ENCODE measurements at regions not wholly inside any gene's neighbourhood (a gene's known extent, or its start where the extent isn't known, plus 50 kb on each side); places are given as distances from the start of the nearest gene placed in this dataset.
"Not testable (repeated sequence)": the region's sequence is repeated elsewhere in the genome, so short reads cannot be mapped to it uniquely, and the experiment has no call there.

DNA sequence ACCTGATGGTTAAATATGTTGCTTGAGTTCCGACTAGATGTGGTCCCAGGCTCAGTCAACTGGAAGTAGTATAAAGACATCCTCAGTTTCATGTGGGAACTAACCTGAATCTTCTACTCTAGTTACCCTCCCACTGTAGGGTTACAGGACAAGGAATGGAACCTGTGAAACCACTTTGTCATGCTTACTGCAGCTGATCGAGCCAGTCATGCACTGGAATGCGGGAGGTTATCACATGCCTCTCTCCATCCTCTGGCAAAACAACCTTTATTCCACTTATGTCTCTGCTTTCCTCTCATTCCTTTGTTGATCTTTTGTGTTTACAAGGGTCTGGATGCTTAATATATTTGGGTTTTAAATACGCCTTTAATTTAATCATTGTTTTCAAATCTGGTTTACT is 111.9 kb upstream of the DDHD1 start:
- DNase-seq (ENCODE audit: low spot score in 2 of 2): no peak
- FAIRE-seq: no peak

DNA sequence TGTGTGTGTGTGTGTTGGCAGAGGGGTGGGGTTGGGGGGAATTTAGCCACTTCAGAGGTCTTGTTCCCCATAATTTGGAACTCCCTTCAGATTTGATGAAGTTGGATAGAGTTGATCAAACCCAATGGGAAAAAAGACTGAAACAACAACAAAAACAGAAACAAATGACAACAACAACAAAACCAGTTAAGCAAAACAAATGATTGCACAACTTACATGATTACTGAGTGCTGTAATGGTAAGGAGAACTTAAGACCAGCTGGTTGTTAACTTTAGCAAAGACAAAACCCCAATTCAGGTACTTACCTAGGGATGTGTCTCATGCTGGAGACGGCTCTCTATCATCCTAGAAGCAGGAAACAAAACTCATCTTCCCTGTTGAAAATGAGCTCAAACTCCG is 107.8 kb upstream of the DDHD1 start:
- FAIRE-seq: no peak
- no peak for DNase-seq (ENCODE audit: low spot score in 2 of 2)

DNA sequence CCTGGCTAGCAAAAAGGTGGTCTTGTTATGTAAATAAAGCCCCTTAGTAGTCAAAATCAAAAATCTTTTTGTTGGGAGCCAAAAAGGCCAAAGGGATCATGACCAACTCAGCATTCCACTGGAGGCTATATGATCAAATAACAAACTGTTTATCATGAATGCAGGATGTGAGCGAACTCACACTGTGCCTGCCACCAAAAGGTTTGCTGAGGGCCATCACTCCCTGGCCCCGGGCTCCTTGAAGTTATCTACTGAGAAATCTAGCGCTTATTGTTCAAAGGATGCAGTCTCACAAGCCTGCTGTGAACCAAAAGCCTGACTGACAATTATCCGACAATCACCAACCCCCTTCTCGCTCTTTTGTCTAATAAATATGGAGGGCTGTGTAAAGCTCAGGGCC is 107.2 kb upstream of the DDHD1 start:
- no peak for DNase-seq (ENCODE audit: low spot score in 2 of 2)
- no peak for FAIRE-seq

DNA sequence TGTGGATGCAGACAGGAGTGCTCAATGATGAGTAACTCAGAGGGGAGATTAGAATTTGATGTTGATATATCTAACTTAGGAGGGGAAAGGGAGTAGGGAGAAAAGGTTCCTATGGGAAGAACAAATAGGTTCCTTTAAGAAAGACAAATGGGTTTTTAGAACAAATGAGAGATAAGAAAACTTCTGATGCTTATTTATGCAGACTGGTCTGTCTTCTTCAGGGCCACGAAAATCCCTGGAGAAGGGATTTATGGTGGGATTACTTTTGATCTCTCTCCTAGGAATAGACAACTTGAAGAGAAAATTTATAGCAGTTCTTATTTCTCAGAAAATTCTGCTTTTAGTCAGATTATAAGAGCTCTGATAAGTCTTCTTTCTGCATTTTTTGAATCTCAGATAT is 99.0 kb upstream of the DDHD1 start:
- FAIRE-seq (no peak), DNase-seq (ENCODE audit: low spot score in 2 of 2) (no peak)

DNA sequence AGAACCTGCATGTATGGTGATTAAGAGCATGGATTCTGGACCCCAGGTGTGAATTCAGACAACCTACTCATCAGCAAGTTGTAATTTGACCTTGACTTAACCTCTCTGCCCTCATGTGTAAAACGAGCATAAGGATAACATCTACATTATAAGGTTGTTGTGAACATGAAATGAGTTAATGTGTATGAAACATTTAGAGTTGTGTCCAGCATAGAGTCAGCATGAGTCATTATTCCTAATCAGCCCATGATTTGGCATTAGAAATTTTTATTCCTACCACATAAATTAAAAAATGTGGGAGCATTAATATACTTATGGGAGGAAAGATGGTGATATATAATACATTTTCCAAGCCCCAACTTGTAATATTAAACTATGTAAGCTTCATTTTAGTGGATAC is 95.9 kb upstream of the DDHD1 start:
- no peak for DNase-seq (ENCODE audit: low spot score in 2 of 2)
- FAIRE-seq: no peak

DNA sequence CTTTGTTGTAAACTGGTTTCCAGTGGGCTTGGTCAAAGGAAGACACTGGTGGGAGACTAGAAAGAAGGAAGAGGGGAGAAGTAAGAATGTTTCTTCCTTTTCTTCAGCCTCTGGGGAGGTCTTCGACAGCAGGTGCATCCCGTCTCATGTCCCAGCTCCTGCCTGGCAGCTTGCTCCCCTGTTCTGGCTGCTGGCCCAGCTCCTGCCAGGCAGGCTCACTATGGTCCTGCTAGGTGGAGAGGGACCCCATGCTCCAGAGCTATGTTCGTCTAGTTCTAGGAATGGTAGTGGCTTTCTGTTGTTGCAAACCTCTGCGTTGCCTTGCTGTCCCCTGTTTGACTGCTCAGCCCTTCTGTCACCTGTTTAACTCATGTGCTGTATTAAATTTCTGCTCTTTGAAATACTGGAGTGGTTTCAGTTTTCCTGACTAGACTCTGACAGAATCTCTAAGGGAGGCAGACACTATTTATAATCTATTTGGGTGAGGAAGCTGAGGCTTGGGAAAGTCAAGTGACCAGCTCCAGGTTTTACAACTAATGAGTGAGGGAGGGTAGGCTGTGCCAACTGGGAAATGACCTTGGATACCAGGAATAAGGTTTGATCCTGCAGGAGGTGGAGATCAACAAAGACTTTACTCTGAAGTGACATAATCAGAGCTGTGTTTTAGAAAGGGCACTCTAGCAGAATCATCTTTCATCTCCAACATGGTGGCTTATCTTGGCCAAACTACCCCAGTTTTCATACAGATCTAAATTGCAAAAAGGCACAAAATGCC is 94.7 kb upstream of the DDHD1 start:
- FAIRE-seq (no peak), DNase-seq (ENCODE audit: low spot score in 2 of 2) (no peak)

DNA sequence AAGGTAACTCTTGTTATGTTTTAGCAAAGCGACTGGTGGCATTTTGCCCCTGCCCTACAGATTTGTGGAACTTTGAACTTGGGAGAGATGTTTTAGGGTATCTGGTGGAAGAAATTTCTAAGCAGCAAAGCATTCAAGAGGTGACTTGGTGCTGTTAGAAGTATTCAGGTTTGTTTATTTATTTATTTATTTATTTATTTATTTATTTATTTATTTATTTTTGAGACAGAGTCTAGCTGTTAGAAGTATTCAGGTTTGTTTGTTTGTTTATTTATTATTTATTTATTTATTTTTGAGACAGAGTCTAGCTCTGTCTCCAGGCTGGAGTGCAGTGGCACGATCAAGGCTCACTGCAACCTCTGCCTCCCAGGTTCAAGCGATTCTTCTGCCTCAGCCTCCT is 89.8 kb upstream of the DDHD1 start:
- DNase-seq (ENCODE audit: low spot score in 2 of 2); FAIRE-seq: not testable (repeated sequence)

DNA sequence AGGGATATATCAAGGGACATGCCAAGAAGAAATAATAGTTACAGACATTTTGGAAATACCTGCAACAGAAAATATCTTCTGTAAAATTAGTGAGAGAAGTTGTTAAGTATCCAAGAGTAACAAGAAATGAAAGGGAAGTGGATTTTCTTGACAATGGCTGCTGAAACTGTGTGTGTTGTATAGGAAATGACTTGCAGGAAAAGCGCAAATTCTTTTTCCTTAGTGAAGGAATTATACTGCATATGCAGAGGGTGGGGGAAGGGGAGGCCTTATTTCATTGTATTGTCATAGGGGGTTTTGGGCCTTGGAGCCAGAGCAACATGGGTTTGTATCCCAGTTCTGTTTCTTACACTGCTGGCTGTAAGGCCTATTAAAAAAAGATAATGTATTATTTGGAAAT is 84.4 kb upstream of the DDHD1 start:
- FAIRE-seq (no peak), DNase-seq (ENCODE audit: low spot score in 2 of 2) (no peak)

DNA sequence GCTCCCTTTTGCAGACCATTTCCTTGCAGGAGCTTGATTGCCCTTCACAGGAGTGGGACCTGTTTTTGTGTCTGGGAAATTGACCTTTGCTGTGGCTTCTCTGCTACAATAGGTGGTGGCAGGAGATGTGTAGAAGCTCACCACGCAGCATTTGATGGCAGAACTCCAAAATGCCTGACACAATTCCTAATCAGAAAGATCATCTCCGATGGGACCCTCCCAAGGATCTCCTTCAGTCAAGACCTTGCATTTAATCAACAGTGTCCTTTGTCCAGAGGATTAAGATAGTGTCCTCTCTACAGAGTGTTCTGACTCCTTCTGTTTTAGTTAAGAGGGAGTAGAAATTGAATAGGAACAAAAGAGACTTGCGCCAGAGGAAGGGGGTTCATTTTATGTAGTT is 83.6 kb upstream of the DDHD1 start:
- FAIRE-seq (no peak), DNase-seq (ENCODE audit: low spot score in 2 of 2) (no peak)

DNA sequence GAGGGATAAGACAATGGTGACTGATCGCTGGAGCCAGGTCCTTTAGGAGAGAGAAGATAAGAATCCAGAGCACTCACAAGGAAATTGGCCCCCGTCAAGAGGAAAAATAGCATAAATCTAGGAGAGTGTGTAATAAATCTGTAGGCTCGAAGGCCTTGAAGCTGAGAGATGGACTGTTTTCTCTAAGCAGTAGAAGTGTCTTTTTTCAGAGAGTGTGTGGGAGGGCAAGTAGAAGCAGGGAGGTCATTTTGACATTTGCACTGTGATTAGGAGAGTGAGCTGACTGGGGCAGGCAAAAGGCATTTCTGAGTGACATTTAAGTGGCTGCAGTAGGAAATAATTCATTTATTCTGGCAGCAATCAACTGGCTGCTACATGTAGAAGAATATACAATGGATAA is 78.0 kb upstream of the DDHD1 start:
- FAIRE-seq: no peak
- DNase-seq (ENCODE audit: low spot score in 2 of 2): no peak

DNA sequence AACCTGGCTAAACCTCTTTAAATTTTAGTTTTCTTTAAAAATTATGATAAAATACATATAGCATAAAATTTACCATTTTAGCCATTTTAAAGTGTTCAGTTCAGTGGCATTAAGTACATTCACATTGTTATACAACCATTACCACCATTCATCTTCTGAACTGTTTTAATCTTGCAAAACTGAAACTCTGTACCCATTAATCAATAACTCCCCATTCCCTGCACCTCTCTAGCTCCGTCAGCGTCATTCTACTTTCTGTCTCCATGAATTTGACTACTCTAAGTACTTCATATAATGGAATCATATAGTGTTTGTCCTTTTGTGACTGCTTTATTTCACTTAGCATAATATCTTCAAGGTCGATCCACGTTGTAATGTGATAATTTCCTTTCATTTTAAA is 75.8 kb upstream of the DDHD1 start:
- no peak for FAIRE-seq
- DNase-seq (ENCODE audit: low spot score in 2 of 2): no peak

DNA sequence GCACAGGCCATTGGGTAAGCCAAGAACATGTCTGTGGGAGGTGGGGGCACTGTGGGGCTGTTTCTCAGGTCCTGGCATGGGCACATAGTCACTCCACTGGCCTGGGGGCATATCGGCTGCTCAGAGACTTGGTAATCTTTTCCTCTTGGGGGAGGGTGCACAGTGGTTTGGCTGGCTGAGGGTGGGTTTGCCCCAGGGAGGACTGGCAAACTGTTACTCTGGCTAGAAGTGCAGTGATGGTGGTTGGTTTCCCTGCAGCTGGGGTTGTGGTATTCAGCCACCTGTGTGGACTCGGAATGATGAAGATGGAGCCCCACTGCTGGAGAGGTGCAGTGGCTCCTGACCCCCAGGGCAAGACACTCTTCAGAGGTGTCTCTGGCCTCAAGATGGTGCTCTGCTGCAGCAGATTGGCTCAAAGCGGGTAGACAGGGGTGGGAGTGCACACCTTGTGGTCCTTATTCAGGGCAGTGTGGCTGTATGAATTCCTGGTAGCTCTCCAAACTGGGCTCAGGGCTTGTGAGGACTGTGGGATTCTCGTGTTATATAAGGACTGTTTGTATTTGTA is 74.1 kb upstream of the DDHD1 start:
- DNase-seq (ENCODE audit: low spot score in 2 of 2) (no peak), FAIRE-seq (no peak)

DNA sequence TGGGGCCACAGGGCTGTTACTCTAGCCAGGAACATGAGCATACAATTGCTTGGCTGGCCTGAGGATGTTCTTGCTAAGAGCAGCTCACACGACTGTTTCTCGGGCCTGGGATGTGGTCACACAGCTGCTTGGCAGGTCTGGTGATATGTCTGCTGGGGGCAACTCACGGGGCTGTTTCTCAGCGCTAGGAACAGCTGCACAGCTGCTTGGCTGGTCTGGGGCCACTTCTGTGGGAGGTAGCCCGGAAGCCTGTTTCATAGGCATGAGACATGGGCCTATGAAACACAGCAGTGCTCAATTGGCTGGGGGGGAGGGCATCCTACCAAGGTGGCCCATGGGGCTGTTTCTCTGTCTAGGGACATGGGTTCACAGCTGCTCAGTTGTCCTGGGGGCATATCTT is 73.4 kb upstream of the DDHD1 start:
- no peak for FAIRE-seq
- no peak for DNase-seq (ENCODE audit: low spot score in 2 of 2)

DNA sequence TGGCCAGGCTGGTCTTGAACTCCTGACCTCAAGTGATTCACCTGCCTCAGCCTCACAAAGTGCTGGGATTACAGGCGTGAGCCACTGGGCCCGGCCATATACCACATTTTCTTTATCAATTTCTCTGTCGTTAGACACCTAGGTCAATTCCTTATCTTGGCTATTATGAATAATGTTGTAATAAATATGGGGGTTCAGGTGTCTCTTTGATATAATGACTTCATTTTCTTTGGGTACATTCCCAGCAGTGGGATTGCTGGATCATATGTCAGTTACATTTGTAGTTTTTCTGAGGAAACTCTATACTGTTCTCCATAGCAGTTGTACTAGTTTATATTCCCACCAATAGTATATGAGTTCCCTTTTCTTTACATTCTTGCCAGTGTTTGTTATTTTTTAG is 67.8 kb upstream of the DDHD1 start:
- no peak for DNase-seq (ENCODE audit: low spot score in 2 of 2)
- FAIRE-seq: no peak

DNA sequence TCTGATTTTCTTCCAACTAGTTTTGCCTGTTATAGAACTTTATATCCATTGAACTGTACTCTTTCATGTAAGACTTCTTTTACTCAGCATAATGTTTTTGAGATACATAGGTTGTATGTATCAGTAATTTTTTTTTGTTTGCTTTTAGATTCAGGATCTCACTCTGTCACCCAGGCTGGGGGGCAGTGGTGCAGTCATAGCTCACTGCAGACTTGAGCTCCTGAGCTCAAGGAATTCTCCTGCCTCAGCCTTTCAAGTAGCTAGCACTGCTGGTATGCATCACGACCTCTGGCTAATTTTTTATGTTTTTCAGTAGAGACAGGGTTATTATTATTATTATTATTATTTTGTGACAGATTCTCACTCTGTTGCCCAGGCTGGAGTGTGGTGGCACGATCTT is 65.0 kb upstream of the DDHD1 start:
- DNase-seq (ENCODE audit: low spot score in 2 of 2): no peak
- FAIRE-seq: no peak

DNA sequence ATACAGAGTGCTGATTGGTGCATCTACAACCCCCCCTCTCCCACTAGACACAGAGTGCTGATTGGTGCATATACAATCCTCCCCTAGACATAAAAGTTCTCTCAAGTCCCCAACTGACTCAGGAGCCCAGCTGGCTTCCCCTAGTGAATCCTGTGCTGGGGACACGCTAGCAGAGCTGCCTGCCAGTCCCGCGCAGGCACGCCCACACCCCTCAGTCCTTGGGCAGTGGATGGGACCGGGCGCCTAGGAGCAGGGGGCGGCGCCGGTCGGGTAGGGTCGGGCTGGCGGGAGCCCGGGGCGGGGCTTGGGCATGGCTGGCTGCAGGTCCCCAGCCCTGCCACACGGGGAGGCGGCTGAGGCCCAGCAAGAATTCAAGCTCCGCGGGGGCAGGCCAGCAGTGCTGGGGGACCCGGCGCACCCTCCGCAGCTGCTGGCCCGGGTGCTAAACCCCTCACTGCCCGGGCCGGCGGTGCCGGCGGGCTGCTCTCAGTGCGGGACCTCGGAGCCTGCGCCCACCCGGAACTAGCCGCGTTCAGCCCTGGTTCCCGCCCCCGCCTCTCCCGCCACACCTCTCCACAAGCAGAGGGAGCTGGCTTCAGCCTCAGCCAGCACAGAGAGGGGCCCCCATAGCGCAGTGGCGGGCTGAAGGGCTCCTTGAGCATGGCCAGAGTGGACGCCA is 64.3 kb upstream of the DDHD1 start:
- DNase-seq (ENCODE audit: low spot score in 2 of 2) (peak in 1 of 2 donors; percentile 38), FAIRE-seq (no peak)

DNA sequence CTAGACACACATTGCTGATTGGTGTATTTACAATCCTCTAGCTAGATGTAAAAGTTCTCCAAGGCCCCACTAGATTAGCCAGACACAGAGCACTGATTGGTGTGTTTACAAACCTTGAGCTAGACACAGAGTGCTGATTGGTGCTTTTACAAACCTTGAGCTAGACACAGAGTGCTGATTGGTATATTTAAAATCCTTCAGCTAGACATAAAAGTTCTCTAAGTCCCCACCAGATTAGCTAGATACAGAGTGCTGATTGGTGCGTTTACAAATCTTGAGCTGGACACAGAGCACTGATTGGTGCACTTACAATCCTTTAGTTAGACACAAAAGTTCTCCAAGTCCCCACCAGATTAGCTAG is 63.8 kb upstream of the DDHD1 start:
- not testable (repeated sequence) for DNase-seq (ENCODE audit: low spot score in 2 of 2); FAIRE-seq

DNA sequence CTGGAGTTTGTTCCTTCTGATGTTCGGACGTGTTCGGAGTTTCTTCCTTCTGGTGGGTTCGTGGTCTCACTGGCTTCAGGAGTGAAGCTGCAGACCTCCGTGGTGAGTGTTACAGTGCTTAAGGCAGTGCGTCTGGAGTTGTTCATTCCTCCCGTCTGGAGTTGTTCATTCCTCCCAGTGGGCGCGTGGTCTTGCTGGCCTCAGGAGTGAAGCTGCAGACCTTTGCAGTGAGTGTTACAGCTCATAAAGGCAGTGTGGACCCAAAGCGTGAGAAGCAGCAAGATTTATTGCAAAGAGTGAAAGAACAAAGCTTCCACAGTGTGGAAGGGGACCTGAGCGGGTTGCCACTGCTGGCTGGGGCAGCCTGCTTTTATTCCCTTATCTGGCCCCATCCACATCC is 63.4 kb upstream of the DDHD1 start:
- FAIRE-seq; DNase-seq (ENCODE audit: low spot score in 2 of 2): not testable (repeated sequence)

DNA sequence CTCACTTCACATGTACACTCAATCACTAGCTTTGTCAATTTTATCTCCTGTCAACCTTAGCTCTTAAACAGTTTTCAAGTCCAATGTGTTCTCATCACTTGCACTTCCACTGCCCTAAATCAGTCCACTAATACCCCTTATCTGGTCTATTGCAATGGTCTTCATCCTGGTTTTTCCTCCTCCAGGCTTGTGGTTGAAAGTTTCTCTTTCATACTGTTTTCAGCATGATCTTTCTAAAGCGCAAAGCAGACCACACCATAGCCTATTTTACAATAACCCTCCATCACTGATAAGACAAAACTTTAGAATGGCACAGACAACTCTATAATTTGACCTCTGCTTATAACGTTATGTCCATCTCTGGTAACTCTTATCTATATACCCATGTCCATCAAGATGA is 62.0 kb upstream of the DDHD1 start:
- no peak for FAIRE-seq
- DNase-seq (ENCODE audit: low spot score in 2 of 2): no peak

DNA sequence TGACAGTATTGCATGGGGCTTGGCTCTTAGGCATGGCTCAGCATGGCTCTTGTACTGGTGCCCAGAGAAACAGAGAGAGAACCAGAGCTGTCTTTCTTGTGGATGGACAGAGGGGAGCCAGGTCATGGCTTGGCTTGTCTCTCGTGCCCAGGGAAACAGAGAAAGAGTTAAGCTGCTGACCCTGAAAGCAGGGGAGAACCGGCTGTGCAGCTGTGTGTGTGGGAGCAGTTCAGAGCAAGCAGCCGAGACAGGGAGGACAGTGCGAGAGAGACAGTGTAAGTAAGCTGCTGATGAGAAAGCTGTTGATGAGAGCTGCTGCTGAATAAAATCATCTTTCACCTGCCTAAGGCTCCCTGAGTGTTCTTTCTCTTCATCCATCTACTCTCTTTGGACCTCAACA is 61.3 kb upstream of the DDHD1 start:
- no peak for DNase-seq (ENCODE audit: low spot score in 2 of 2)
- no peak for FAIRE-seq

DNA sequence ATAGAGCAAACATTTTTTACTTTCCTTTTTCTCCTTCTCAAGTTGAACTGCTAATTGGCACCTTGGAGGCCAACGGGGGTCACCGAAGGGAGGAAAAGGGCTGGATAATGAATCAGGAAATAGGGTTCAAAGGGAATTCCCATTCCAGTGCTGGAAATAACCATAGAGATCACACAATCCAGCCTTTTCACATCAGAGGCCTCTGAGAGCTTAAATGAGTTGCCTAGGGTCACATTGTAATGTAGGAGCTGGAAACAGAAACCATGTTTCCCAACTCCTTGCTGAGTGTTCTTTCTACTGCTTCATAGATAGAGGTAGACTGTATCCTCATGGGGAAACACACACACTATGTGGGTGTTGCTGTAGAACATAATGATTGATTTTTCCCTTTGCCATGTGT is 60.6 kb upstream of the DDHD1 start:
- FAIRE-seq: no peak

DNA sequence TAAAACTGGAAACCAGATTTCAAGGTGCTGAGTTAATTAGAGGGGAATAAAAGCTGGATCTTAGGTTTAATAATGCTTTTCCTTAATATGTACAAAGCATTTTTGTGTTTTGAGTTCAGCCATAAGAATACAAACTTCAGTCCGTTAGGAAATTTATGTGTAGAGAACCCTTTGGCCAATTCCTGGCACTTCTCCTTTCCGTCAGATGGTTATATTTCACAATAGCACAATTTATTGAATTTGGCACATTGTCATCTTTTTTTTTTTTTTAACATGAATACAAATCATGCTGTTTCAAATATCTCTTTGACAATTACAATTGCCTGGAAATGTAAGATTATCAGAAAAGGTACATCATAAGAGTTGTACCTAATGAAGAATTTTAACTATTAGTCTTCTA is 56.2 kb upstream of the DDHD1 start:
- DNase-seq (ENCODE audit: low spot score in 2 of 2) (no peak), FAIRE-seq (peak; percentile 75)

More for the DNA sequence above, 60.6 kb upstream of the DDHD1 start:
- no peak for DNase-seq (ENCODE audit: low spot score in 2 of 2)

All from frontal cortex (tissue), 3 donors.